Heart left ventricle (tissue), 16 donors: ENCODE measurements at regions not wholly inside any gene's neighbourhood (a gene's known extent, or its start where the extent isn't known, plus 50 kb on each side); places are given as distances from the start of the nearest gene placed in this dataset.

Source experiments
- ATAC-seq, 4 donors: fragments of 200-7000 bp; cut with Tn5 transposase; one replicate each; pipeline ENCODE4 v1.9.1; 2020 to 2022; ENCODE audit warnings: moderate library complexity in 4 of 4, mild to moderate bottlenecking in 3 of 4, moderate number of reproducible peaks in 1 of 4
- DNase-seq, 5 donors: peaks; one replicate each; pipeline ENCODE4 v3.0.0-alpha.2; 2020
- H3K27ac ChIP-seq, 12 donors: fragments of 200-600 bp; sonication (generic) in 4 of 12; one replicate each; pipeline versions ENCODE4 v1.5.0 to v1.8.0; 2016 to 2022; ENCODE audit warnings: mild to moderate bottlenecking in 2 of 12
- H3K27me3 ChIP-seq, 9 donors: fragments of 200-600 bp; sonication (generic) in 2 of 9; one replicate each; pipeline versions ENCODE4 v1.5.1 to v1.8.0; 2016 to 2022; ENCODE audit warnings: mild to moderate bottlenecking in 3 of 9
- H3K36me3 ChIP-seq, 9 donors: fragments of 200-600 bp; sonication (generic) in 2 of 9; one replicate each; pipeline versions ENCODE4 v1.5.0 to v1.8.0; 2018 to 2022; ENCODE audit warnings: mild to moderate bottlenecking in 2 of 9
- H3K4me1 ChIP-seq, 12 donors: fragments of 200-600 bp; sonication (generic) in 4 of 12; one replicate each; pipeline versions ENCODE4 v1.5.0 to v1.8.0; 2016 to 2022; ENCODE audit warnings: mild to moderate bottlenecking in 3 of 12
- H3K4me3 ChIP-seq, 12 donors: fragments of 200-600 bp; sonication (generic) in 4 of 12; one replicate each; pipeline versions ENCODE4 v1.5.0 to v1.8.0; 2017 to 2022; ENCODE audit warnings: mild to moderate bottlenecking in 9 of 12, moderate library complexity in 4 of 12
- H3K9me3 ChIP-seq, 12 donors: fragments of 200-600 bp; sonication (generic) in 4 of 12; one replicate each; pipeline versions ENCODE4 v1.5.0 to v1.8.0; 2016 to 2022; ENCODE audit warnings: mild to moderate bottlenecking in 1 of 12
- POLR2A ChIP-seq, 2 donors: fragments of 450-650 bp; IDR thresholded peaks; one replicate each; pipeline ENCODE4 v1.6.1; 2017; ENCODE audit warnings: antibody characterized with exemption in 2 of 2, mild to moderate bottlenecking in 2 of 2, moderate library complexity in 2 of 2
- WGBS, 4 donors: extraction: QIAGEN DNeasy Blood & Tissue Kit in 2 of 4; methylation state at CpG; one replicate each; pipeline versions ENCODE4 v1.1.5 to v1.1.7; 2013 to 2018; 5-methylcytosine and 5-hydroxymethylcytosine counted together
- intact Hi-C, 10 donors: fragments of 100-400 bp; cut with DNase I; formaldehyde crosslinking; loops; one replicate each; pipeline versions ENCODE4 v1.11.1 to v1.14.2; 2022
- TF ChIP-seq, protein P1 (sequence below), 12 donors: fragments of 200-600 bp; sonication (generic) in 4 of 12; IDR thresholded peaks; one replicate each; pipeline versions ENCODE4 v1.5.0 to v1.8.0; 2018 to 2022; ENCODE audit warnings: antibody characterized with exemption in 12 of 12, mild to moderate bottlenecking in 5 of 12
- donor health status: ischemic (EF 13 %, LVEDD 7.1; RV severe dilation, severe dysfunction).
- donor health status: healthy with polysubstance abuse.
- donor health status: DM: no; HTN: yes; CAD: no.
- donor health status: DM: no; HTN: no; CAD: no.
- donor health status: ischemic (EF 25% LVEDD 6.9; RV normal size, moderate dysfunction).
- donor health status: ischemic (EF 25% LVEDD 5.7; RV mildly dilated, moderate dysfunction).
- donor health status: healthy.
- donor health status: DM: yes; HTN: yes; CAD: no.
- donor health status: ischemic (EF 35%, LVEDD 5.7; RV mildly dilated, moderate dysfunction).
- donor health status: nonischemic (EF 11% LVEDD 7.7; RV severe dilation, severe dysfunction).
- donor health status: DM: yes; HTN: yes; CAD: no.
- donor health status: PGD.
- donor health status: ischemic (EF 29% LVEDD 5.4; RV normal size, mild dysfunction).
- donor health status: nonischemic (EF 23%, LVEDD 6.1; RV moderate dilation, normal function).

DNA sequence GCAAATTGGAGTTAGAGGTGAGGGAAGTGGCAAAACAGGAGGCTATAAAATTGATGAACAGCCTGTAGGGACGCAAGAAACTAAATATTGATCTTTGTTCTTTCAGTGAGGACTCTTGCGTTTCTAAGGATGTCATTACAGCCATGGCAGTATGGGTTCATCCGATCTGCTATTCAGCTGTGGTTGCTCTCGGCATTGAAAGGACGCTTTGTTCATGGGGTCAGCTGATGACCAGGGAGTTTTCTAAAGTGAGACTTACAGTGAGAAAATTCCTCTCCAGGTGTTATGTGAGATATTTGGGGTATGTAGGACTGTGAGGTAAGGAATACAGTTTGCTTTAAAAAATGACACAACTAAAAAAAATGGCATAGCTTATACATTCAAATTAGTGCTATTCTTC is 52.7 kb upstream of the PELI1 start:
- intact Hi-C loops, result no loop called here
- no peak overlapping the region for H3K27ac ChIP-seq
- DNase-seq, result no peak
- no peak for ATAC-seq
- no peak overlapping the region for H3K4me3 ChIP-seq
- no peaks in the 10 kb centered on the region for H3K36me3 ChIP-seq
- no peaks in the 10 kb centered on the region for H3K9me3 ChIP-seq
- H3K4me1 ChIP-seq, result peaks cover 0 to 33% (median 6%) of the 10 kb centered on the region in 12 donors
- H3K27me3 ChIP-seq, result no peaks in the 10 kb centered on the region
- TF ChIP-seq POLR2A (IDR thresholded peaks at IDR 0.05), result no peak
- TF ChIP-seq, protein P1, sequence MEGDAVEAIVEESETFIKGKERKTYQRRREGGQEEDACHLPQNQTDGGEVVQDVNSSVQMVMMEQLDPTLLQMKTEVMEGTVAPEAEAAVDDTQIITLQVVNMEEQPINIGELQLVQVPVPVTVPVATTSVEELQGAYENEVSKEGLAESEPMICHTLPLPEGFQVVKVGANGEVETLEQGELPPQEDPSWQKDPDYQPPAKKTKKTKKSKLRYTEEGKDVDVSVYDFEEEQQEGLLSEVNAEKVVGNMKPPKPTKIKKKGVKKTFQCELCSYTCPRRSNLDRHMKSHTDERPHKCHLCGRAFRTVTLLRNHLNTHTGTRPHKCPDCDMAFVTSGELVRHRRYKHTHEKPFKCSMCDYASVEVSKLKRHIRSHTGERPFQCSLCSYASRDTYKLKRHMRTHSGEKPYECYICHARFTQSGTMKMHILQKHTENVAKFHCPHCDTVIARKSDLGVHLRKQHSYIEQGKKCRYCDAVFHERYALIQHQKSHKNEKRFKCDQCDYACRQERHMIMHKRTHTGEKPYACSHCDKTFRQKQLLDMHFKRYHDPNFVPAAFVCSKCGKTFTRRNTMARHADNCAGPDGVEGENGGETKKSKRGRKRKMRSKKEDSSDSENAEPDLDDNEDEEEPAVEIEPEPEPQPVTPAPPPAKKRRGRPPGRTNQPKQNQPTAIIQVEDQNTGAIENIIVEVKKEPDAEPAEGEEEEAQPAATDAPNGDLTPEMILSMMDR (IDR thresholded peaks at IDR 0.05), result no peak
- 90 to 92% (median 92%) methylated on average over 5 of the region's 5 CpGs for WGBS, 4 donors

DNA sequence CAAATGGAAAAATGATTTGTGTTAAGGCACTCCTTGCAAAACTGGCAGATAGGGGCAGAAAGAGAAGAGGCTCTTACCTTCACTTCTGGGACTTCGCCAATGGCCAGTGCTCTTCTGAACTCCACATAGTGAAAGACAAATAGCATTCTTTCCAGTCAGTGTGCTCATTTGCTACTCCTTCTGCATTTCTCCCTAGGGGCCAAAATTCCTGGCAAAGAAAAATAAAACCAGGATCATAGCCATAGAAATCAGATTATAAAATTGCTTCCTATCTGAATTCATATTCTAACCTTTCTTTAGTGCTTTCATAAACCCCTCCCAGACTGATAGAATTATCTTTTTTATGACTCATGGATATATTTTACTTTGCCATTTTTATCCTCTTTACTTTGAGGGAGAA is 56.9 kb upstream of the PELI1 start:
- no peaks in the 10 kb centered on the region for H3K27me3 ChIP-seq
- ATAC-seq (peak in 1 of 4 donors; percentile 17), DNase-seq (peak in 1 of 5 donors; percentile 20)
- H3K4me3 ChIP-seq, result no peak overlapping the region
- H3K27ac ChIP-seq, result peak overlapping the region in 3 of 12 donors; percentile 79 to 87 (median 79)
- H3K4me1 ChIP-seq, result peaks cover 0 to 50% (median 30%) of the 10 kb centered on the region in 12 donors
- 67 to 90% (median 75%) methylated on average over 1 of the region's 1 CpG for WGBS, 4 donors
- intact Hi-C loops, result loop anchor here in 2 of 10 donors (5.0 to 10.0 kb wide), 2 partner anchors 56 to 59 kb away; partner anchors contain the start of gene PELI1 (in 2 of the 2)
- TF ChIP-seq, protein P1 (IDR thresholded peaks at IDR 0.05), result no peak
- TF ChIP-seq POLR2A (IDR thresholded peaks at IDR 0.05), result no peak
- H3K9me3 ChIP-seq, result no peaks in the 10 kb centered on the region
- no peaks in the 10 kb centered on the region for H3K36me3 ChIP-seq

DNA sequence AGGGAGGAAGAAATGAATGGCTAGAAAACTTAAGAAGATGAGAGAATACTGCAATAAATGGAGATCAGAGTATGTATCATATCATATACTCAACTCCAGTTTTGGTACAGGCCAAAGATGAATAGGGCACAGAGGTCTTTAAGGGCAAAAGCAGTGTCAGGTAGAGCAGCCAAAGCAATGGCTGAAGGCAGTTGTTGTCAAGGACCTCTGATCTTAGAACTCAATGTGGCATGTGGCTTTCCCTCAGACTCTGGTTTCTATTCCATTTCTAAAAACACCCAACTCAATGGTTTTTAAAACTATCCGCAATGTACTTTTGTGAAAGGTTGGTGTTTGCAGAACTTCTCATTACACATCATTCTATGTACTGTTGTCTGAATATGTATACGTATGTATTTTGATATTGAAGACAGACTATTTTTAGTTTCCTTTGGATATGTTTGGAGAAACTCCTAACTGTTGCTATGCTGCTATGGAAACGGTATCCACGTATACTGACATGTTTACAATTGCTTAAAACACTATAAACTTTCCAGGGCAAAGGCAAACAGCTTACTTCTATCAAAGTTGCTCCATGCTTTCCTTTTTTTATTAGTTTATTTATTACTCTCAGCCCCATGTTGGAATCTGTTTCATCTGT is 58.1 kb upstream of the PELI1 start:
- Histone ChIP-seq H3K4me3 (no peak overlapping the region), H3K27ac (peak overlapping the region in 9 of 12 donors; percentile 53 to 87 (median 77)), H3K9me3 (no peaks in the 10 kb centered on the region), H3K4me1 (peaks cover 0 to 50% (median 30%) of the 10 kb centered on the region in 12 donors), H3K36me3 (no peaks in the 10 kb centered on the region), H3K27me3 (no peaks in the 10 kb centered on the region)
- intact Hi-C loops, result loop anchor here in 2 of 10 donors (5.0 to 10.0 kb wide), 2 partner anchors 58 to 60 kb away; partner anchors contain the start of gene PELI1 (in 2 of the 2)
- DNase-seq, result no peak
- no peak for TF ChIP-seq POLR2A (IDR thresholded peaks at IDR 0.05)
- TF ChIP-seq, protein P1 (IDR thresholded peaks at IDR 0.05), result no peak
- WGBS, 4 donors, result 45 to 51% (median 47%) methylated on average over 4 of the region's 4 CpGs
- ATAC-seq, result peak in 2 of 4 donors; percentile 60 to 79

DNA sequence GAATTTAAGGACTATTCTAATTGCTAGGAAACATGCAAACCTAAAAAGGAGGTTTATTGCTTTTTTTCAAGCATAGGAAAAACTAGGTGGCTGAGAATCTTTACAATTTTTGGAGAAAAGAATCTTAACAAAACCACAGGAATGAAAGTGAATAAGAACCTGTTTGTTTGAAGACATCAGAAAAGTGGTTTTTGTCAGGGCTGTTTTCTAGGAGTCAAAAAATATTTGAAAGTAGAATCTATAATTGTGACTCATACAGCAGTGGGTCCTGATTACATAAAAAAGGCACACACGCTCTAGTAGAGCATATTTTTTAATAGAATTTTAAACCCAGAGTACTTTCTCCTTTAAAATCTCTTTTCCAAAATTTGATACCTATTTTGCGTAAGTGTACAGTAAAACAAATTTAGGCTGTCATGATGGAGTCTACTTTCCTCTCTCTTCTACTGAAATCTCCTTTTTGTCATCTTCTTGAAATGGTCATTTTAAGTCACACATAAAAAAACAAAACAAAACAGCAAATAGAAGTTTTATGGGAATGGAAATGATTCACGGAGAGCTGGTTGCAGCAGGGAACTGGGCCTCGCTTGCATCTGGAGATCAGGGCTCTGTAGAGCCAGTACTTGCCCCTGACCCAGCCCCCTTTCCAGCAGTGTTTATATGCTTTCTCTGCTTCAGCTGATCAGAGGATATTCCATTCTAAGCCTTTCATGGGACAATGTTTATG is 59.1 kb upstream of the PELI1 start:
- TF ChIP-seq POLR2A (IDR thresholded peaks at IDR 0.05), result no peak
- TF ChIP-seq, protein P1 (IDR thresholded peaks at IDR 0.05), result no peak
- Histone ChIP-seq H3K27me3 (no peaks in the 10 kb centered on the region), H3K4me1 (peaks cover 0 to 50% (median 30%) of the 10 kb centered on the region in 12 donors), H3K4me3 (peak overlapping the region in 2 of 12 donors; percentile 31 to 35), H3K36me3 (no peaks in the 10 kb centered on the region), H3K27ac (peak overlapping the region; percentile 48 to 87 (median 74)), H3K9me3 (no peaks in the 10 kb centered on the region)
- WGBS, 4 donors, result 69 to 81% (median 79%) methylated on average over 4 of the region's 4 CpGs
- peak in 1 of 4 donors; percentile 39 for ATAC-seq
- no peak for DNase-seq
- intact Hi-C loops, result loop anchor here in 2 of 10 donors (5.0 to 10.0 kb wide), 2 partner anchors 58 to 61 kb away; partner anchors contain the start of gene PELI1 (in 2 of the 2)
